VCaP (cell line): ENCODE measurements at regions not wholly inside any gene's neighbourhood (a gene's known extent, or its start where the extent isn't known, plus 50 kb on each side); places are given as distances from the start of the nearest gene placed in this dataset.

Experiments used
- H3K27ac ChIP-seq: fragments of 450-650 bp; 2 replicates; pipeline ENCODE4 v1.5.1; 2017
- CTCF ChIP-seq: fragments of 450-650 bp; conservative IDR thresholded peaks from 2 replicates; pipeline ENCODE4 v1.5.1; 2017; ENCODE audit warnings: mild to moderate bottlenecking, moderate library complexity

DNA sequence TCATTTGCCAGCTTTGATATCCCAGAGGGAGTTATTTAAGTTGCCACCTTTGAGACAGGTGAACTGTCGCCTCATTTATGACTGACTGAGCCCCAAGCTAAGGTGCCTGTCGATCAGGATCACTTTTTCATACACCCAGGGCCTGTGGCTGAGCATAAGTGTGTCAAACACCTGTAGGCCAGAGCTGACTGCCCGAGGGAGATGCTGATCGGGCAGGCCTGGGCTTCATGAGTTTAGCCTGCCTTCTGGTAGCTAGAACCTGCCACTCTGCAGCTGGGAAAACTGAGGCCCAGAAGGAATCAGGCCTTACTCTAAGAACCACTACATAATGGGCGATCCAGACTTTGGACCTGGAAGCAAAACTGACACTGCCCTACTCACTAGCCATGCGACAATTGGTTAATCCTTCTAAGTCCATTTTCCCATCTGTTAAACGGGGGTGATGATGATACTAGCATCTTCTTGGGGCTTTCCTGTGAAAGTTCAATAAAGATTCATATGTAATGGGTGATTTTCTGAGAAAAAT, 188.7 kb upstream of the GLI2 start:
- no peak for TF ChIP-seq CTCF
- no peak overlapping the region for H3K27ac ChIP-seq

GRCh38 chr2:120547662-120548061, 188.0 kb upstream of the GLI2 start:
- TF ChIP-seq CTCF = no peak
- H3K27ac ChIP-seq = no peak overlapping the region

- no peak for TF ChIP-seq CTCF
- no peak overlapping the region for H3K27ac ChIP-seq
Observed at GRCh38 chr2:120548627-120549608, 186.8 kb upstream of the GLI2 start.

DNA sequence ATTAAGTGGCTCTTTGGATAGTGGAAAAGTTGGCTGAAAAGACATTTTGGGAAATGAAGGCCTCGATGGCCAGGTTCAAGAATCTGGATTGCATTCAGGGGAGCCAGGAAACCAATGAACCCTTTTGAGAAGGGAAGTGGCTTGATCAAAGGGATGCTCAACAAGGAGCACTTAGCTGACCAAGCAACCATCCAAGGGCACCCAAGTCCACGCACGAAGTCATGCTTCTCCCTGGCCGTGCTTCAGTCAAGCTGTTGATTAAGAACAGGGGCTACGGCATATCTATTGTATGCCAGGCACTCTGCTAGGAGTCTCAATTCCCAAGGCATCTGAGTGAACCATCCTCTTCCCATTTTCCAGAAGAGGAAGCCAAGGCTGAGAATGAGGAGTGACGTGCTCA, 185.8 kb upstream of the GLI2 start:
- no peak for TF ChIP-seq CTCF
- no peak overlapping the region for H3K27ac ChIP-seq

- H3K27ac ChIP-seq = no peak overlapping the region
- no peak for TF ChIP-seq CTCF
Observed at GRCh38 chr2:120550282-120550681, 185.4 kb upstream of the GLI2 start.

DNA sequence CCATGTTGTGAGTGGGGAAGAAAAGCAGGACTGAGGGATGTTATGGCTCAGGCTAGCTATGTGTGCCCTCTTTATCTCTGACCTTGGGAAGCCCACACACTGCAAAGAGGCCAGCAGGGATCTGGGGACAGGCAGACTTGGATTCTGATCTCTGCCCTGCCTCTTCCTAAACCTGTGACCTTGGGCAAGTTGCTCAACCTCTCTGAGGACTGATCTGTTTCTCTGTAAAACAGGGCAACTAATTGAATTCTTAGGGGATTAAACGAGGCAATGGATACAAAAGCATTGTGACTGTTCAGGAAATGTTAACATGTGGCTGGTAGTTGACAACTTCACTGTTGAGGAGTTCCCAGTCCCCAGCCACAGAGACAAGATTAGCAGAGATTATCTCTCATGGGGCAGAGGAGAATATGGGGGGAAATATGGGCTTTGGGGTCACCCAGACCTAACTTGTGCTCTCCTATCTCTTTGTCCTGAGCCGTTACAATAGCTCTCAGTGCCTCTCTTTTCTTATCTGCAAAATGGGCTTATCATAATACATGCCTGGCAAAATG, 184.7 kb upstream of the GLI2 start:
- TF ChIP-seq CTCF = no peak
- H3K27ac ChIP-seq = no peak overlapping the region

GRCh38 chr2:120551522-120551921, 184.1 kb upstream of the GLI2 start:
- peak overlapping the region; percentile 56 for H3K27ac ChIP-seq
- no peak for TF ChIP-seq CTCF
